GM21825 (cell line): ENCODE measurements at regions not wholly inside any gene's neighbourhood (a gene's known extent, or its start where the extent isn't known, plus 50 kb on each side); places are given as distances from the start of the nearest gene placed in this dataset.

Source experiments
- ATAC-seq: cut with Tn5 transposase; IDR thresholded peaks from one replicate; pipeline ENCODE4 v1.9.1; 2021; ENCODE audit warnings: mild to moderate bottlenecking, moderate library complexity; ENCODE audit not compliant: unreplicated experiment

DNA sequence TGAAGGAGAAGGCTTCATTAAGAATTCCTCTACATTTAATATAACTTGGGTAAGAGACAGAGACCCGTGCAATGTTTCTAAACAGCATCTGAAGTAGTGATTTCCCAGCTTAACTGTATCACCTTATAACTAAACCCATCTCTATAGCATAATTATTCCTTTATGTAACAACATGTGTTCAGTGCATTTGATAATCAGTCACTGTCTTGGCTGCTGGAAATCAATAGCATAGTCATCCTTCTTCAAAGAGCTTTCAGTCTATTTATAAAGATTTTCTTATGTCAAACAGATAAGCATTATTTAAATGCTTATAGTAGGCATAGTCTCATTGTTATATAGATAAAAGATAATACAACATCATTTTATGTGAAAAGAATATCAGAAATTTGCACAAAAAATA, 80.1 kb upstream of the TYRP1 start:
- ATAC-seq = no peak

DNA sequence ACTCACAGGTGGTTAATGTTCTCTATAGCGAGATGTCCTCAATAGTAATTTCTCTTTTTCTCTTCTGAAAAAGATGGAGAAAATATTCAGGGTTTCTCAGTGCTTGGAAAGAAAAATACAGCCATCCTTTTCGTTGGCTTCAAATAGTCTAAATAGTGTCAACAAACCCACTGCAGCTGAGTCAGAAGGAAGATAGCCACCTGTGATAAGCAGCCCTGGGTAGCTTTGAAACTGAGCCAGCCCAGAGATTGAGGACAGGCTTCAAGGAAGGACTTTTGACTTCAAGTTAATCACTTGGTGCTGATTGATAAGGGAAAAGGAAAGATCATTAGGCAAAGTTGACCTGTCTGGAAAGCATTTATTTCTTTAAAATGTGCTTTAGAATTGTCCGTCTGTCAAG, 78.7 kb upstream of the TYRP1 start:
- ATAC-seq = no peak

DNA sequence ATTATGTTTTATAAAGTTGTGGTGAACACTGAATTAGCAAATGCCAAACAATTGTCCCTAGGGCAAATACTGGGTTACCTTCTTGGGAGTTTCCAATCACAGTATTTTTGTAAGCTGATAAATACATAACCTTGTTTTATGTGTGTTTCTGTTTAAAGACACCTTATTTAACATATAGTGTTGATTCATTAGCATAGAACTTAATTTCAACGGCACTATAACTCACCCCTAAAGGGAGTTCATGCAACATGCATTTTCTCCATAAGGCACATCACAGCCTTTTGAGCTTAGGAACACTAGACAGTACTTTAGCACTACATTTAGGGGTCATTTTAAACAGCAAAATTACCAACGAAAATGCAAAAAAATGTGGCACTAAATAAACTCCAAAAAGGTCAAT, 74.2 kb upstream of the TYRP1 start:
- no peak for ATAC-seq

DNA sequence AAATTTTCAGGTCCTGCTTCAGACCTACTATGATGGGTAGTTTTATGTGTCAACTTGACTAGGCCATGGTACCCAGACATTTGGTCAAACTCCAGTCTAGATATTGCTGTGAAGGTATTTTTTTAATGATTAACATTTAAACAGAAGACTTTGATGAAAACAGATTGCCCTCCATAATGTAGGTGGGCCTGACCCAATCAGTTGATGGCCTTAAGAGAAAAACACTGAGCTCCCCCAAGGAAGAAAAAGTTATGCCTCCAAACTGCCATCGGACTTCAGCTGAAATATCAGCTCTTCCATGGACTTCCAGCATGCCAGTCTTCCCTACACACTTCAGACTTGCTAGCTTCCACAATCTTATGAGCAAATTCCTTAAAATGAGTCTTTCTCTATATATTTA, 67.3 kb upstream of the TYRP1 start:
- ATAC-seq = no peak

DNA sequence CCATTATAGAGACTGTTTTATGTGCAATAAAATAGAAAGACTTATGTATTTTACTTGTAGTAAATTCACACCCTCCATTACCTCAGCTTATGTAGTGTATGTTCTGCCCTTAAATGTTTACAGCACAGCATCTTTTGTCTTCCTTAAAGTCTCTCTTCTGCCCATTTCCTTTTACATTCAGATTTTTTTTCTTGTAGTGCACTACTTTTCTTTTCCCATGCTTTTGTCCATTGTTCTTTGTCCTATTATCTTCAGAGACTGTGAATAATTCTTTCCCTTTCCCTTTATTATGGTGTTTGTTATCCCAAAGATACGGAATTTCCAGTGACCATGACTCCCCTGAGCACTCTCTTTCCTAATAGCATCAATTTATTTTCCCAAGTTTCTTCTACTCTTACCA, 66.1 kb upstream of the TYRP1 start:
- no peak for ATAC-seq

DNA sequence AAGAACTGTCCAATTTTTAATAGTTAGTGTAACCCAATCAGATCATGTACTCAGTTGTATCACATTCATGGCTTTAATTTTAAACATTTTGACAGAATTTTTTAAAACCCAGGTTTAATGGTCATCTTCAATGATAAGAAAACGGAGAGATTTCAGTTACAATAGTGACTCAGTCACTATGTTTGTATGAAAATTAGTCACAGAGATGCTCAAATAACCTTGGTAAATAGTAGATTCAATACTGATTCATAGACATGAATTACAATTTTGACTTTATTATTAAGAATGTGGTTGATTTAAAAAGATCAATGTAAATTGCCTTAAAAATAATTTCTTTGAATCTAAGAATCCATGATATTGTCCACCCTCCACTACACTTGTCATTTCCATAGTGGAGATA, 64.6 kb upstream of the TYRP1 start:
- no peak for ATAC-seq

DNA sequence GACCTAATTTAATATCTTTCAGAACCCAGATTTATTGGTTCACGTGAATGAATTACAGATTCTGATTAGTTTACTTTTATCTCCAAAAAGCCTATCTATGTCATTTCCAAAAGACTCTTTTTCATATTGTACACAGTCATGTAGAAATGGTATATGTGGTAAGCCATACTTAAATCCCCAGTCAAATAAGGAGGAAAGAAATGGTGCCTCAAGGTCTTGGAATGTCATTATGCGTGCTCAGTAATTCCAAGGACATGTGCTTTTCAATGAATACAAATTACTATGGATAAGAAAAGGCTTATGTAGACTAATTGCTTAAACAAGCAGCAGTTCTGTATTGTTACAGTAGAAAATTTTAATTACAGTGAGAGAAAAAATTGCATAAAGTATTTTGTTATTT, 64.1 kb upstream of the TYRP1 start:
- ATAC-seq = no peak

DNA sequence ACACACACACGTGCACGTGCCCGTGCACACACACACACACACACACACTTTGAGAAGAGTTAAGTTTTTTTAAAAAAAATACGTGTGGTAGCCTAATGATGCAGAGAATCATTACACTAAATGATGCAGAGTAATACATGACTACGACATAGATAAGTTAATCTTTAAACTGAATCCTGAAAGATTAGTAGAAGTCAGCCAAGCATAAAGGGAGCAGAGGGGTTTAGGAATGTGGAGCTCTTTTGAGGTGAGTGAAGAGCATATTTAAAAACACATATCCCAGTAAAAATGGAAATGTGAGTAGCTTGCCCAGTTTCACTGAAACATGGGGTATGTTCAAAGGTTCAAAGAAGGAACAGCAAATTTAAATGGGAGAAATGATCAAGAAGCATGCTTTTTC, 61.3 kb upstream of the TYRP1 start:
- ATAC-seq = no peak

DNA sequence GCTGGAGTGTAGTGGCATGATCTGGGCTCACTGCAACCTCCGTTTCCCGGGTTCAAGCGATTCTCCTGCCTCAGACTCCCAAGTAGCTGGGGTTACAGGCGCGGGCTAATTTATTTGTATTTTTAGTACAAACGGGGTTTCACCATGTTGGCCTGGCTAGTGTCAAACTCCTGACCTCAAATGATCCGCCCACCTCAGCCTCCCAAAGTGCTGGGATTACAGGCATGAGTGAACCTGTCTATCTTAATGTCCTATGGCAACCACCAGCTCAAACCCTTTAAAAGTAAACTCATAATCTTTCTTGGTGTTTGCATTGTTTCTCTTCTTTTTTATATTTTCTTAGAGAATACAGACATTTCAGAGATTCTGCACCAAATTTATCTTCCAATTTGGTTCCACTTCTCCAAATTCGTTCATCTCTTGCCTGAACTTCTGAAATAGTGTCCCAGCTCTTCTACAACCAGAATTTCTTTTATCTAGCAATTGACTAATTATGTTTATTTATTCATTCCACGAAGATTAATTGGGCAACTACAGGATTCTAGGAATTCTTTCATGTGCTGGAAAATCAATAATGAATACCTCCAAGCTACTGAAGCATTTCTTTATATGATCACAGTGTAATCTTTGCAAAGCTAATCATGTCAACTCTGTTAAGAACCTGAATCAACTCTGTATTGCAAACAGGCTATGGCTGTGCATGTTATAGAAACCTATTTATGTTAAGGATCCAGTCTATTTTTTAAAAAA, 60.0 kb upstream of the TYRP1 start:
- no peak for ATAC-seq

DNA sequence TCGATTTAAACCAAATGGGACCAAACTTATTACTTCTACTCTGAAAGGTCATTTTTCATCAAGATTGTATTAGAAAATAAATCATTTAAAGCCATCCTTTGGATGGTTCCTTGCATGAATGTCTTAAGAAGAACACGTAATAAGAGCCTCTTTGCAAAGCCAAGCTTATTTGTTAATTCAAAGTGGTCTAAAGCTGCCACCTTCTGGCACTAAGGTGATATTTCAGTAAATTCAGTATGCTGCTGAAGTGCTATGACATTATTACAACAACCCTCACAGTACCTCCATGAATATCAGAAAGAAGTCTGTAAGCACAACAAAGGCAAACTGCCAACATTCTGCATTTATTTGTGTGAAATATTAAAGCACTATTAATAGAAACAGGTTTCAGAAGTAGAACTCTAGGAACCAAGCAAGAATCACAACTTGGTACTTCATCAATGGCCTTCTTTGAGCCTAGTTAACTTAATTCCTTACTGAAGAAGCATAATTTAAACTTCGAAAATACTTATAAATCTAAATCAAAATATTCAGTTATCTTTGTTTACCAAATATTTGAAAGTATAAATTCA, 53.1 kb upstream of the TYRP1 start:
- ATAC-seq = no peak

DNA sequence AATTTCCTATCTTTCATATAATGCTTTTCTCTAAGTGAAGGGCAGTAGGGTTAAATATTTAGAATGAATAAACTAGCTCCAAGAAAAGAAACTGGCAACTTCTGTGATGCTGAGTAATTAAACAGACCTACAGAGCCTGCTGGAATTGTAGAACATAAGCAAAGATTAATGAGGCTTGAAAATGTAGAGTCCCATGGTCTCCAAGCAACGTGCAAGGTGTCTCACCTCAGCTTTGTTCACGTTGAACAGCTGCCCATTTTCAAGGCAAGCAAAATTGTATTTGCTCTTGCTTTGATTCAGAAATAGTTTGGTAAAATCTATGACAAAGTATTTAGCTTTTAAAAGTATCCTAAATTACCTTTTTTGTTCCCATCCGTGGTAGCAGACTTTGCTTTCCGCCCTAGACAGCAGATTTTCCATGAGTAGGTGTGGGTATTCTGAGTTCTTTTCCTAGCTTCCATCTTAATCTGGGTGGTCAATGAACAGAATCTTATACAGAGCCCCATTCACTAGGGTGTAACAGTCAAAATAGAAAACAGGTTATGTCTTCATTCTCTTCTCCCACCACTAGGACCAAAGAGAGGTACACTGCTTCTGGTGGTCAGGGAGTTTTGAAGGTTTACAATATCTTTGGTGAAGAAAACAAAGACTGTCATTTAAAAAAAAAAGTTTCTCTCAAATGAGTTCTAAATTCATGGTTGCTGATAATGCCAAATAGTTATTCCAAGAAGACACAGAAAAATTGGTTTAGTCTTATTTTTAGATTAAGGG, 52.1 kb upstream of the TYRP1 start:
- no peak for ATAC-seq
